ENCODE measurements at regions not wholly inside any gene's neighbourhood (a gene's known extent, or its start where the extent isn't known, plus 50 kb on each side); places are given as distances from the start of the nearest gene placed in this dataset.
"Not testable (repeated sequence)": the region's sequence is repeated elsewhere in the genome, so short reads cannot be mapped to it uniquely, and the experiment has no call there.

GRCh38 chr6:68239034-68239433, 396.0 kb upstream of the ADGRB3 start:
- no peak for DNase-seq (ENCODE audit: low read depth in 4 of 4, low spot score in 2 of 4)

GRCh38 chr6:68238097-68238601, 396.9 kb upstream of the ADGRB3 start:
- DNase-seq (ENCODE audit: low read depth in 4 of 4, low spot score in 2 of 4), result no peak

- no peak for DNase-seq (ENCODE audit: low read depth in 4 of 4, low spot score in 2 of 4)
Measured at GRCh38 chr6:68237205-68237604, 397.9 kb upstream of the ADGRB3 start.

- DNase-seq (ENCODE audit: low read depth in 4 of 4, low spot score in 2 of 4), result no peak
Measured at GRCh38 chr6:68235326-68235784, 399.7 kb upstream of the ADGRB3 start.

- DNase-seq (ENCODE audit: low read depth in 4 of 4, low spot score in 2 of 4), result no peak
Measured at GRCh38 chr6:68233623-68234022, 401.5 kb upstream of the ADGRB3 start.

GRCh38 chr6:68229566-68229965, 405.5 kb upstream of the ADGRB3 start:
- DNase-seq (ENCODE audit: low read depth in 4 of 4, low spot score in 2 of 4), result no peak

- no peak for DNase-seq (ENCODE audit: low read depth in 4 of 4, low spot score in 2 of 4)
Measured at GRCh38 chr6:68226460-68226859, 408.6 kb upstream of the ADGRB3 start.

- DNase-seq (ENCODE audit: low read depth in 4 of 4, low spot score in 2 of 4), result no peak
Measured at GRCh38 chr6:68225729-68226128, 409.4 kb upstream of the ADGRB3 start.

- no peak for DNase-seq (ENCODE audit: low read depth in 4 of 4, low spot score in 2 of 4)
Measured at GRCh38 chr6:68211242-68211795, 423.8 kb upstream of the ADGRB3 start.

GRCh38 chr6:68207612-68208011, 427.5 kb upstream of the ADGRB3 start:
- not testable (repeated sequence) for DNase-seq (ENCODE audit: low read depth in 4 of 4, low spot score in 2 of 4)

- DNase-seq (ENCODE audit: low read depth in 4 of 4, low spot score in 2 of 4), result no peak
Measured at GRCh38 chr6:68200929-68201328, 434.2 kb upstream of the ADGRB3 start.

GRCh38 chr6:68197356-68197755, 437.7 kb upstream of the ADGRB3 start:
- no peak for DNase-seq (ENCODE audit: low read depth in 4 of 4, low spot score in 2 of 4)

- DNase-seq (ENCODE audit: low read depth in 4 of 4, low spot score in 2 of 4), result no peak
Measured at GRCh38 chr6:68196645-68197044, 438.4 kb upstream of the ADGRB3 start.

- not testable (repeated sequence) for DNase-seq (ENCODE audit: low read depth in 4 of 4, low spot score in 2 of 4)
Measured at GRCh38 chr6:68195753-68196152, 439.3 kb upstream of the ADGRB3 start.

- DNase-seq (ENCODE audit: low read depth in 4 of 4, low spot score in 2 of 4), result no peak
Measured at GRCh38 chr6:68194846-68195478, 440.1 kb upstream of the ADGRB3 start.

- DNase-seq (ENCODE audit: low read depth in 4 of 4, low spot score in 2 of 4), result no peak
Measured at GRCh38 chr6:68192988-68193387, 442.1 kb upstream of the ADGRB3 start.

GRCh38 chr6:68189217-68189815, 445.8 kb upstream of the ADGRB3 start:
- DNase-seq (ENCODE audit: low read depth in 4 of 4, low spot score in 2 of 4), result no peak

GRCh38 chr6:68186870-68187269, 448.2 kb upstream of the ADGRB3 start:
- DNase-seq (ENCODE audit: low read depth in 4 of 4, low spot score in 2 of 4), result no peak

GRCh38 chr6:68182386-68182785, 452.7 kb upstream of the ADGRB3 start:
- DNase-seq (ENCODE audit: low read depth in 4 of 4, low spot score in 2 of 4), result no peak

GRCh38 chr6:68181027-68181426, 454.1 kb upstream of the ADGRB3 start:
- not testable (repeated sequence) for DNase-seq (ENCODE audit: low read depth in 4 of 4, low spot score in 2 of 4)

GRCh38 chr6:68173616-68174015, 461.5 kb upstream of the ADGRB3 start:
- no peak for DNase-seq (ENCODE audit: low read depth in 4 of 4, low spot score in 2 of 4)

GRCh38 chr6:68169922-68170321, 465.2 kb upstream of the ADGRB3 start:
- DNase-seq (ENCODE audit: low read depth in 4 of 4, low spot score in 2 of 4), result no peak
